ENCODE measurements at regions not wholly inside any gene's neighbourhood (a gene's known extent, or its start where the extent isn't known, plus 50 kb on each side); places are given as distances from the start of the nearest gene placed in this dataset.

- DNase-seq (ENCODE audit: low spot score), result no peak
- Histone ChIP-seq H3K4me3 (no peak overlapping the region), H3K27me3 (no peaks in the 10 kb centered on the region), H3K36me3 (no peaks in the 10 kb centered on the region), H3K27ac (no peak overlapping the region), H3K4me1 (no peaks in the 10 kb centered on the region), H3K9me3 (peaks cover 0 to 5% of the 10 kb centered on the region in 2 donors)
- TF ChIP-seq, protein P1, sequence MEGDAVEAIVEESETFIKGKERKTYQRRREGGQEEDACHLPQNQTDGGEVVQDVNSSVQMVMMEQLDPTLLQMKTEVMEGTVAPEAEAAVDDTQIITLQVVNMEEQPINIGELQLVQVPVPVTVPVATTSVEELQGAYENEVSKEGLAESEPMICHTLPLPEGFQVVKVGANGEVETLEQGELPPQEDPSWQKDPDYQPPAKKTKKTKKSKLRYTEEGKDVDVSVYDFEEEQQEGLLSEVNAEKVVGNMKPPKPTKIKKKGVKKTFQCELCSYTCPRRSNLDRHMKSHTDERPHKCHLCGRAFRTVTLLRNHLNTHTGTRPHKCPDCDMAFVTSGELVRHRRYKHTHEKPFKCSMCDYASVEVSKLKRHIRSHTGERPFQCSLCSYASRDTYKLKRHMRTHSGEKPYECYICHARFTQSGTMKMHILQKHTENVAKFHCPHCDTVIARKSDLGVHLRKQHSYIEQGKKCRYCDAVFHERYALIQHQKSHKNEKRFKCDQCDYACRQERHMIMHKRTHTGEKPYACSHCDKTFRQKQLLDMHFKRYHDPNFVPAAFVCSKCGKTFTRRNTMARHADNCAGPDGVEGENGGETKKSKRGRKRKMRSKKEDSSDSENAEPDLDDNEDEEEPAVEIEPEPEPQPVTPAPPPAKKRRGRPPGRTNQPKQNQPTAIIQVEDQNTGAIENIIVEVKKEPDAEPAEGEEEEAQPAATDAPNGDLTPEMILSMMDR (IDR thresholded peaks at IDR 0.05), result no peak
Observed at GRCh38 chr14:28467611-28468010, 299.0 kb upstream of the FOXG1 start.

GRCh38 chr14:28468191-28469151 lies 298.1 kb upstream of the FOXG1 start:
- H3K4me3 ChIP-seq, result no peak overlapping the region
- H3K27me3 ChIP-seq, result no peaks in the 10 kb centered on the region
- H3K27ac ChIP-seq, result no peak overlapping the region
- TF ChIP-seq, protein P1 (IDR thresholded peaks at IDR 0.05), result no peak
- no peaks in the 10 kb centered on the region for H3K36me3 ChIP-seq
- no peak for DNase-seq (ENCODE audit: low spot score)
- no peaks in the 10 kb centered on the region for H3K4me1 ChIP-seq
- peaks cover 0 to 5% of the 10 kb centered on the region in 2 donors for H3K9me3 ChIP-seq

GRCh38 chr14:28482251-28483040 lies 284.1 kb upstream of the FOXG1 start:
- no peak for DNase-seq (ENCODE audit: low spot score)
- H3K4me3 ChIP-seq, result no peak overlapping the region
- H3K27ac ChIP-seq, result no peak overlapping the region
- no peaks in the 10 kb centered on the region for H3K36me3 ChIP-seq
- no peaks in the 10 kb centered on the region for H3K4me1 ChIP-seq
- H3K9me3 ChIP-seq, result no peaks in the 10 kb centered on the region
- TF ChIP-seq, protein P1 (IDR thresholded peaks at IDR 0.05), result no peak
- H3K27me3 ChIP-seq, result no peaks in the 10 kb centered on the region

GRCh38 chr14:28483506-28483905 lies 283.1 kb upstream of the FOXG1 start:
- Histone ChIP-seq H3K4me3 (no peak overlapping the region), H3K9me3 (no peaks in the 10 kb centered on the region), H3K36me3 (no peaks in the 10 kb centered on the region), H3K27ac (no peak overlapping the region), H3K27me3 (no peaks in the 10 kb centered on the region), H3K4me1 (no peaks in the 10 kb centered on the region)
- TF ChIP-seq, protein P1 (IDR thresholded peaks at IDR 0.05), result no peak
- no peak for DNase-seq (ENCODE audit: low spot score)

GRCh38 chr14:28488684-28489083 lies 277.9 kb upstream of the FOXG1 start:
- DNase-seq (ENCODE audit: low spot score), result no peak
- Histone ChIP-seq H3K27me3 (no peaks in the 10 kb centered on the region), H3K36me3 (no peaks in the 10 kb centered on the region), H3K4me3 (no peak overlapping the region), H3K9me3 (no peaks in the 10 kb centered on the region), H3K4me1 (no peaks in the 10 kb centered on the region), H3K27ac (no peak overlapping the region)
- TF ChIP-seq, protein P1 (IDR thresholded peaks at IDR 0.05), result no peak

Data from right atrium auricular region (tissue), 2 donors.